ENCODE measurements at regions not wholly inside any gene's neighbourhood (a gene's known extent, or its start where the extent isn't known, plus 50 kb on each side); places are given as distances from the start of the nearest gene placed in this dataset.

GRCh38 chr16:7132465-7132864, 200.2 kb upstream of the RBFOX1 start:
- DNase-seq (ENCODE audit: low read depth, low spot score) = no peak
- ChIA-PET POLR2A (no interaction called here), RAD21 (ENCODE audit: low non-redundant PET in 1 of 2, low total read pairs in 2 of 2, uncharacterized antibody in 2 of 2, unreplicated experiment in 2 of 2) (no interaction called here), CTCF (no interaction called here)
- H3K9ac ChIP-seq (ENCODE audit: low read length) = no peak overlapping the region
- no peak for TF ChIP-seq EGR1 (IDR thresholded peaks at IDR 0.05; ENCODE audit: low read depth)
- no peak for TF ChIP-seq SIN3A (IDR thresholded peaks at IDR 0.05; ENCODE audit: low read depth)
- TF ChIP-seq ATF3 (IDR thresholded peaks at IDR 0.05) = no peak
- TF ChIP-seq CBX3 (IDR thresholded peaks at IDR 0.05; ENCODE audit: low read depth) = no peak
- TF ChIP-seq SP1 (IDR thresholded peaks at IDR 0.05; ENCODE audit: low read depth) = no peak
- no peak overlapping the region for H3K4me3 ChIP-seq (replicated peaks in 1 of 2; ENCODE audit: low read depth in 1 of 2, low read length in 2 of 2)
- H2AFZ ChIP-seq (ENCODE audit: low read depth, low read length, poor library complexity, severe bottlenecking) = no peak overlapping the region
- no peaks in the 10 kb centered on the region for H3K79me2 ChIP-seq (ENCODE audit: insufficient read depth, low read length)
- H3K4me2 ChIP-seq (ENCODE audit: low read length) = no peak overlapping the region
- no peaks in the 10 kb centered on the region for H3K4me1 ChIP-seq (ENCODE audit: control insufficient read depth in 1 of 2, insufficient read depth in 2 of 2, low read length in 2 of 2)
- H3K9me2 ChIP-seq (ENCODE audit: insufficient read depth) = no peaks in the 10 kb centered on the region
- BruUV-seq (replicated peaks) = no TSS peak
- intact Hi-C loops (cut with micrococcal nuclease) = no loop called here
- H3K36me3 ChIP-seq (ENCODE audit: control insufficient read depth in 1 of 2, insufficient read depth in 2 of 2, low read length in 2 of 2) = no peaks in the 10 kb centered on the region
- no peak overlapping the region for H3K27ac ChIP-seq (ENCODE audit: low read depth, low read length)
- H4K20me1 ChIP-seq (ENCODE audit: insufficient read depth) = no peaks in the 10 kb centered on the region
- H3K27me3 ChIP-seq (ENCODE audit: insufficient read depth, low read length) = no peaks in the 10 kb centered on the region
- peaks cover 4 to 14% of the 10 kb centered on the region in 2 experiments; a peak in 2 of 4 replicates for H3K9me3 ChIP-seq (ENCODE audit: control insufficient read depth in 1 of 2, insufficient read depth in 1 of 2, low read depth in 1 of 2, low read length in 2 of 2)
- ATAC-seq = no peak

- H3K4me3 ChIP-seq (replicated peaks in 1 of 2; ENCODE audit: low read depth in 1 of 2, low read length in 2 of 2) = no peak overlapping the region
- H3K4me1 ChIP-seq (ENCODE audit: control insufficient read depth in 1 of 2, insufficient read depth in 2 of 2, low read length in 2 of 2) = no peaks in the 10 kb centered on the region
- H3K27me3 ChIP-seq (ENCODE audit: insufficient read depth, low read length) = no peaks in the 10 kb centered on the region
- H3K9me3 ChIP-seq (ENCODE audit: control insufficient read depth in 1 of 2, insufficient read depth in 1 of 2, low read depth in 1 of 2, low read length in 2 of 2) = peaks cover 6 to 8% of the 10 kb centered on the region in 2 experiments; a peak in 2 of 4 replicates
- no peak overlapping the region for H3K4me2 ChIP-seq (ENCODE audit: low read length)
- H3K79me2 ChIP-seq (ENCODE audit: insufficient read depth, low read length) = no peaks in the 10 kb centered on the region
- no peak overlapping the region for H2AFZ ChIP-seq (ENCODE audit: low read depth, low read length, poor library complexity, severe bottlenecking)
- no peaks in the 10 kb centered on the region for H3K9me2 ChIP-seq (ENCODE audit: insufficient read depth)
- intact Hi-C loops (cut with micrococcal nuclease) = no loop called here
- ATAC-seq (no peak), DNase-seq (ENCODE audit: low read depth, low spot score) (no peak)
- ChIA-PET POLR2A (no interaction called here), RAD21 (ENCODE audit: low non-redundant PET in 1 of 2, low total read pairs in 2 of 2, uncharacterized antibody in 2 of 2, unreplicated experiment in 2 of 2) (no interaction called here), CTCF (no interaction called here)
- no TSS peak for BruUV-seq (replicated peaks)
- no peak overlapping the region for H3K27ac ChIP-seq (ENCODE audit: low read depth, low read length)
- H3K9ac ChIP-seq (ENCODE audit: low read length) = no peak overlapping the region
- no peaks in the 10 kb centered on the region for H4K20me1 ChIP-seq (ENCODE audit: insufficient read depth)
- H3K36me3 ChIP-seq (ENCODE audit: control insufficient read depth in 1 of 2, insufficient read depth in 2 of 2, low read length in 2 of 2) = no peaks in the 10 kb centered on the region
- no peak for TF ChIP-seq SRF (IDR thresholded peaks at IDR 0.05; ENCODE audit: low read depth)
- TF ChIP-seq ELF1 (IDR thresholded peaks at IDR 0.05; ENCODE audit: borderline replicate concordance, low read depth) = no peak
- no peak for TF ChIP-seq FOSL1 (IDR thresholded peaks at IDR 0.05; ENCODE audit: low read depth)
- TF ChIP-seq SIN3A (IDR thresholded peaks at IDR 0.05; ENCODE audit: low read depth) = no peak
- no peak for TF ChIP-seq SP1 (IDR thresholded peaks at IDR 0.05; ENCODE audit: low read depth)
- no peak for TF ChIP-seq CTCF (IDR thresholded peaks at IDR 0.05 in 2 of 3, conservative IDR thresholded peaks at IDR 0.05 in 1 of 3; ENCODE audit: borderline replicate concordance in 1 of 3, insufficient read depth in 1 of 3, low read depth in 2 of 3, low read length in 2 of 3)
- TF ChIP-seq REST (IDR thresholded peaks at IDR 0.05; ENCODE audit: low read depth) = no peak
- TF ChIP-seq EZH2 (IDR thresholded peaks at IDR 0.05) = no peak
- no peak for TF ChIP-seq CEBPB (IDR thresholded peaks at IDR 0.05; ENCODE audit: low read depth)
- no peak for TF ChIP-seq ZNF274 (IDR thresholded peaks at IDR 0.05; ENCODE audit: low read depth, low read length)
- TF ChIP-seq EGR1 (IDR thresholded peaks at IDR 0.05; ENCODE audit: low read depth) = no peak
- TF ChIP-seq ZFX (IDR thresholded peaks at IDR 0.05) = no peak
- TF ChIP-seq POLR2A (IDR thresholded peaks at IDR 0.05; ENCODE audit: borderline replicate concordance, extremely low read depth, insufficient read depth, insufficient read length) = no peak
Observed at GRCh38 chr16:7124701-7125100, 207.9 kb upstream of the RBFOX1 start.
